ENCODE measurements at regions not wholly inside any gene's neighbourhood (a gene's known extent, or its start where the extent isn't known, plus 50 kb on each side); places are given as distances from the start of the nearest gene placed in this dataset.

DNA sequence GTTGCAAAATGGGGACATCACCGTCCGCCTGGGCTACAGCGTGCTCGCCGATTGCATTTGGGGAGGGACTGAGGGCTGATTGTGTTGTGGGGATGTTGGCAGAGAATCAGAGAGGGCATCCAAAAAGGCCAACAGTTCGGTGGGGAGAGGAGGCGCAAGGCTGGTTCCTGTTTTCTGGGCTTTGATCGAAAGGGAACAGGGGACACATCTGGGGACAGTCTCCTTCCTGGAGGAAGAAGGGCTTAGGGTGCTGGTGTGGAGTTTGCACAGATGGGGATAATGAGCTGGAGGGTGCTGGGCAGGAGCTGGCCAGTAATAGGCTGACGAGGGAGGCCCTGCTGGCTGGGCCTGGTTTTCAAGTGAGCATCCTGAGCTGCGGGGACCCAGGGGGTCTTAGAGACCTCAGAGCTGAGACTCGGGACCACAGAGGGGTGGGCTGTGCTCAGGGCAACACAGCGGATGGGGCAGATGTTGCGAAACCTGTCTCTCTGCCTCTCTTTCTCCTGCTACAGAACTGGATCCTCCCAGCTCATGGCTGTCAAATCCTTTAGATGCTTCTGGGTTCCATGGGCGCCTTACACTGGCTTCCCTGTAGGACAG lies 288.7 kb downstream of the SEC14L1 start:
- in situ Hi-C loops (cut with MboI; ENCODE audit: low pct_ligation_motif_present in 1 of 4, low pct_unique_long_range_greater_than_20kb in 1 of 4, low sequenced_read_pairs in 3 of 4), result loop anchor here in 3 of 4 donors (10.0 to 25.0 kb wide), 3 partner anchors 65 to 95 kb away; no protein-coding TSS in a partner anchor
- intact Hi-C loops (cut with DNase I; ENCODE audit: low total_unique reads), result loop anchor here (5.0 kb wide), 1 partner anchor 97 kb away; no protein-coding TSS in a partner anchor

GRCh38 chr17:77429969-77430752 lies 289.4 kb downstream of the SEC14L1 start:
- Histone ChIP-seq H3K27me3 (no peaks in the 10 kb centered on the region), H3K36me3 (no peaks in the 10 kb centered on the region), H3K27ac (peak overlapping the region; percentile 89 to 95 (median 94)), H3K9me3 (no peaks in the 10 kb centered on the region), H3K4me3 (no peak overlapping the region), H3K4me1 (peaks cover 62 to 82% (median 69%) of the 10 kb centered on the region in 4 donors)
- DNase-seq, result peak; percentile 91
- TF ChIP-seq POLR2A (IDR thresholded peaks at IDR 0.05) (no peak), EP300 (IDR thresholded peaks at IDR 0.05; ENCODE audit: low read depth) (peak; percentile 65), POLR2AphosphoS5 (IDR thresholded peaks at IDR 0.05) (peak; percentile 77 to 91 (median 88))
- TF ChIP-seq, protein P1, sequence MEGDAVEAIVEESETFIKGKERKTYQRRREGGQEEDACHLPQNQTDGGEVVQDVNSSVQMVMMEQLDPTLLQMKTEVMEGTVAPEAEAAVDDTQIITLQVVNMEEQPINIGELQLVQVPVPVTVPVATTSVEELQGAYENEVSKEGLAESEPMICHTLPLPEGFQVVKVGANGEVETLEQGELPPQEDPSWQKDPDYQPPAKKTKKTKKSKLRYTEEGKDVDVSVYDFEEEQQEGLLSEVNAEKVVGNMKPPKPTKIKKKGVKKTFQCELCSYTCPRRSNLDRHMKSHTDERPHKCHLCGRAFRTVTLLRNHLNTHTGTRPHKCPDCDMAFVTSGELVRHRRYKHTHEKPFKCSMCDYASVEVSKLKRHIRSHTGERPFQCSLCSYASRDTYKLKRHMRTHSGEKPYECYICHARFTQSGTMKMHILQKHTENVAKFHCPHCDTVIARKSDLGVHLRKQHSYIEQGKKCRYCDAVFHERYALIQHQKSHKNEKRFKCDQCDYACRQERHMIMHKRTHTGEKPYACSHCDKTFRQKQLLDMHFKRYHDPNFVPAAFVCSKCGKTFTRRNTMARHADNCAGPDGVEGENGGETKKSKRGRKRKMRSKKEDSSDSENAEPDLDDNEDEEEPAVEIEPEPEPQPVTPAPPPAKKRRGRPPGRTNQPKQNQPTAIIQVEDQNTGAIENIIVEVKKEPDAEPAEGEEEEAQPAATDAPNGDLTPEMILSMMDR (IDR thresholded peaks at IDR 0.05), result peak; percentile 73 to 91 (median 77)
- WGBS, 2 donors (ENCODE audit: low coverage in 1 of 2), result 39% methylated on average over 14 of the region's 16 CpGs; no CpG with 5 or more reads in 1 of the 2 donors
- intact Hi-C loops (cut with DNase I; ENCODE audit: low total_unique reads), result loop anchor here (1.0 to 5.0 kb wide), 2 partner anchors 65 to 98 kb away; no protein-coding TSS in a partner anchor
- in situ Hi-C loops (cut with MboI; ENCODE audit: low pct_ligation_motif_present in 1 of 4, low pct_unique_long_range_greater_than_20kb in 1 of 4, low sequenced_read_pairs in 3 of 4), result loop anchor here (10.0 to 25.0 kb wide), 3 partner anchors 65 to 95 kb away; no protein-coding TSS in a partner anchor

More for the DNA sequence above, 288.7 kb downstream of the SEC14L1 start:
- Histone ChIP-seq H3K27me3 (no peaks in the 10 kb centered on the region), H3K36me3 (no peaks in the 10 kb centered on the region), H3K4me3 (no peak overlapping the region), H3K27ac (peak overlapping the region; percentile 89 to 95 (median 94)), H3K9me3 (no peaks in the 10 kb centered on the region), H3K4me1 (peaks cover 64 to 81% (median 76%) of the 10 kb centered on the region in 4 donors)
- 50 to 61% methylated on average over 2 to 13 of the region's 14 CpGs for WGBS, 2 donors (ENCODE audit: low coverage in 1 of 2)
- TF ChIP-seq, protein P1 (IDR thresholded peaks at IDR 0.05), result no peak
- no peak for TF ChIP-seq POLR2AphosphoS5 (IDR thresholded peaks at IDR 0.05)
- TF ChIP-seq POLR2A (IDR thresholded peaks at IDR 0.05), result no peak
- no peak for TF ChIP-seq EP300 (IDR thresholded peaks at IDR 0.05; ENCODE audit: low read depth)
- no peak for DNase-seq

GRCh38 chr17:77432034-77432661 lies 291.4 kb downstream of the SEC14L1 start:
- in situ Hi-C loops (cut with MboI; ENCODE audit: low pct_ligation_motif_present in 1 of 4, low pct_unique_long_range_greater_than_20kb in 1 of 4, low sequenced_read_pairs in 3 of 4), result loop anchor here in 3 of 4 donors (10.0 to 25.0 kb wide), 2 partner anchors 63 to 95 kb away; no protein-coding TSS in a partner anchor
- WGBS, 2 donors (ENCODE audit: low coverage in 1 of 2), result 76 to 92% methylated on average over 10 to 16 of the region's 16 CpGs
- intact Hi-C loops (cut with DNase I; ENCODE audit: low total_unique reads), result no loop called here
- no peak for DNase-seq
- no peak overlapping the region for H3K4me3 ChIP-seq
- no peaks in the 10 kb centered on the region for H3K27me3 ChIP-seq
- H3K36me3 ChIP-seq, result no peaks in the 10 kb centered on the region
- H3K4me1 ChIP-seq, result peaks cover 63 to 82% (median 70%) of the 10 kb centered on the region in 4 donors
- peak overlapping the region in 2 of 4 donors; percentile 2 to 94 for H3K27ac ChIP-seq
- TF ChIP-seq POLR2A (IDR thresholded peaks at IDR 0.05) (no peak), EP300 (IDR thresholded peaks at IDR 0.05; ENCODE audit: low read depth) (no peak), POLR2AphosphoS5 (IDR thresholded peaks at IDR 0.05) (no peak)
- TF ChIP-seq, protein P1 (IDR thresholded peaks at IDR 0.05), result no peak
- H3K9me3 ChIP-seq, result no peaks in the 10 kb centered on the region

All from transverse colon (tissue), 4 donors.